IMR-90 (cell line): ENCODE measurements at regions not wholly inside any gene's neighbourhood (a gene's known extent, or its start where the extent isn't known, plus 50 kb on each side); places are given as distances from the start of the nearest gene placed in this dataset.

Source experiments
- ATAC-seq: fragments of 200-7000 bp; cut with Tn5 transposase; 2 replicates; pipeline ENCODE4 v1.9.1; 2020; ENCODE audit warnings: low read depth, mild to moderate bottlenecking, moderate library complexity
- BruUV-seq: library from RNA; stranded (reverse); fragments of 400-500 nt; replicated peaks from 2 replicates; lab custom pipeline; 2021; lab: Mats Ljungman, UMichigan
- CTCF ChIA-PET: fragments of 300-600 bp; formaldehyde crosslinking; extraction: SDS; loops from one replicate; lab custom pipeline; 2021; ENCODE audit warnings: antibody characterized with exemption; lab: Yijun Ruan, JAX
- POLR2A ChIA-PET: fragments of 300-600 bp; sonication (Branson Sonifier 250); formaldehyde crosslinking; loops from one replicate; lab custom pipeline; 2022; ENCODE audit warnings: antibody characterized with exemption; ENCODE audit not compliant: unreplicated experiment; lab: Charles Lee
- DNase-seq: peaks from one replicate; pipeline ENCODE4 v3.0.0; 2013
- H2AFZ ChIP-seq: replicated peaks from 2 replicates; pipeline ENCODE3; 2013; ENCODE audit warnings: low read length, mild to moderate bottlenecking; ENCODE audit not compliant: poor library complexity
- H2AK5ac ChIP-seq: 2 replicates; pipeline ENCODE4 v1.6.1; 2013; ENCODE audit warnings: low read depth, low read length, inconsistent platforms
- H2AK9ac ChIP-seq: replicated peaks from 2 replicates; pipeline ENCODE3; 2013; ENCODE audit warnings: mild to moderate bottlenecking, low read depth, low read length, moderate library complexity; ENCODE audit not compliant: poor library complexity
- H2BK120ac ChIP-seq: 2 replicates; pipeline ENCODE4 v1.6.1; 2013; ENCODE audit warnings: low read depth, low read length, inconsistent platforms
- H2BK15ac ChIP-seq: 3 replicates; pipeline ENCODE4 v1.6.1; 2013; ENCODE audit warnings: low read depth, low read length, inconsistent platforms
- H2BK20ac ChIP-seq: 2 replicates; pipeline ENCODE4 v1.6.1; 2013; ENCODE audit warnings: low read depth, mild to moderate bottlenecking, inconsistent platforms, low read length, moderate library complexity
- H2BK5ac ChIP-seq: 2 replicates; pipeline ENCODE4 v1.6.1; 2013; ENCODE audit warnings: mild to moderate bottlenecking, low read depth, low read length, inconsistent platforms; ENCODE audit not compliant: poor library complexity, severe bottlenecking
- H3K14ac ChIP-seq: replicated peaks from 2 replicates; pipeline ENCODE4 v1.6.1; 2013; ENCODE audit warnings: low read depth, low read length, inconsistent platforms
- H3K18ac ChIP-seq: 2 replicates; pipeline ENCODE4 v1.6.1; 2013; ENCODE audit warnings: low read depth, low read length, control low read depth
- H3K23ac ChIP-seq: 2 replicates; pipeline ENCODE4 v1.6.1; 2013; ENCODE audit warnings: low read depth, low read length, inconsistent platforms
- H3K27ac ChIP-seq: 2 replicates; pipeline ENCODE4 v1.5.1; 2013; ENCODE audit warnings: mild to moderate bottlenecking, control low read depth, low read length; ENCODE audit not compliant: insufficient read depth
- H3K27me3 ChIP-seq: 2 replicates; pipeline ENCODE4 v1.6.1; 2013; ENCODE audit warnings: low read length; ENCODE audit not compliant: control insufficient read depth, insufficient read depth
- H3K36me3 ChIP-seq: 2 replicates; pipeline ENCODE4 v1.6.1; 2013; ENCODE audit warnings: low read length, mixed read lengths; ENCODE audit not compliant: control insufficient read depth, insufficient read depth
- H3K4ac ChIP-seq: 2 replicates; pipeline ENCODE4 v1.6.1; 2013; ENCODE audit warnings: low read depth, low read length, inconsistent platforms
- H3K4me1 ChIP-seq: 2 replicates; pipeline ENCODE4 v1.6.1; 2013; ENCODE audit warnings: low read length, mixed read lengths; ENCODE audit not compliant: control insufficient read depth, insufficient read depth
- H3K4me2 ChIP-seq: 2 replicates; pipeline ENCODE4 v1.6.1; 2013; ENCODE audit warnings: low read depth, mild to moderate bottlenecking, control low read depth, low read length, moderate library complexity
- H3K4me3 ChIP-seq: 2 replicates; pipeline ENCODE4 v1.5.1; 2013; ENCODE audit warnings: low read depth, mild to moderate bottlenecking, control low read depth, low read length, moderate library complexity; ENCODE audit not compliant: insufficient read depth
- H3K56ac ChIP-seq: 2 replicates; pipeline ENCODE4 v1.6.1; 2013; ENCODE audit warnings: low read length, inconsistent platforms; ENCODE audit not compliant: insufficient read depth; ENCODE audit errors: extremely low read depth
- H3K79me1 ChIP-seq, 2 experiments: 2 replicates each; pipeline ENCODE4 v1.6.1; 2013; ENCODE audit warnings: low read length in 2 of 2, inconsistent platforms in 1 of 2, low read depth in 1 of 2
- H3K9ac ChIP-seq: 2 replicates; pipeline ENCODE4 v1.6.1; 2013; ENCODE audit warnings: low read depth, low read length, control low read depth
- H3K9me1 ChIP-seq: 2 replicates; pipeline ENCODE4 v1.6.1; 2013; ENCODE audit warnings: low read length, inconsistent platforms; ENCODE audit not compliant: insufficient read depth
- H3K9me3 ChIP-seq: 2 replicates; pipeline ENCODE4 v1.6.1; 2013; ENCODE audit warnings: low read length; ENCODE audit not compliant: control insufficient read depth, insufficient read depth
- H4K20me1 ChIP-seq: 2 replicates; pipeline ENCODE4 v1.6.1; 2013; ENCODE audit warnings: low read length, inconsistent platforms; ENCODE audit not compliant: insufficient read depth
- H4K5ac ChIP-seq: 2 replicates; pipeline ENCODE4 v1.6.1; 2013; ENCODE audit warnings: mild to moderate bottlenecking, low read depth, low read length, control low read depth
- H4K8ac ChIP-seq, 2 experiments: 2 replicates each; pipeline ENCODE4 v1.6.1; 2013; ENCODE audit warnings: low read depth in 2 of 2, low read length in 2 of 2, control low read depth in 1 of 2, inconsistent platforms in 1 of 2
- H4K91ac ChIP-seq: 2 replicates; pipeline ENCODE4 v1.6.1; 2013; ENCODE audit warnings: low read depth, low read length, inconsistent platforms; ENCODE audit not compliant: insufficient read depth
- CHD1 ChIP-seq: IDR thresholded peaks from 2 replicates; pipeline ENCODE4 v1.6.1; 2012; ENCODE audit warnings: low read depth, low read length, improper control_type of control experiment
- CTCF ChIP-seq: conservative IDR thresholded peaks from 2 replicates; pipeline ENCODE4 v1.5.1; 2012; ENCODE audit warnings: mild to moderate bottlenecking, low read depth, low read length, improper control_type of control experiment
- ELK1 ChIP-seq: fragments of 150-350 bp; IDR thresholded peaks from 2 replicates; pipeline ENCODE4 v1.6.1; 2016; ENCODE audit warnings: low read depth, mild to moderate bottlenecking, low read length, moderate library complexity, borderline replicate concordance
- FOS ChIP-seq: fragments of 150-350 bp; IDR thresholded peaks from 2 replicates; pipeline ENCODE4 v1.6.1; 2016; ENCODE audit warnings: low read depth, low read length
- RAD21 ChIP-seq: IDR thresholded peaks from 2 replicates; pipeline ENCODE4 v1.6.1; 2012; ENCODE audit warnings: low read length, improper control_type of control experiment
- RFX5 ChIP-seq: IDR thresholded peaks from 2 replicates; pipeline ENCODE4 v1.8.0; 2012; ENCODE audit warnings: low read depth, mild to moderate bottlenecking, low read length, moderate library complexity
- SMC3 ChIP-seq: fragments of 150-350 bp; IDR thresholded peaks from 2 replicates; pipeline ENCODE4 v1.6.1; 2016; ENCODE audit warnings: low read depth, mild to moderate bottlenecking, antibody characterized with exemption, low read length, moderate library complexity
- WGBS, 2 experiments: methylation state at CpG; one replicate each; pipeline versions ENCODE4 v1.1.5 to v1.1.7; 2013; ENCODE audit warnings: missing lambda C conversion rate in 2 of 2; ENCODE audit not compliant: insufficient read length in 1 of 2; ENCODE audit errors: extremely low coverage in 2 of 2; 5-methylcytosine and 5-hydroxymethylcytosine counted together
- dilution Hi-C: fragments of 300-500 bp; cut with HindIII; formaldehyde crosslinking; loops from one replicate; pipeline ENCODE4 v1.14.3; 2018; ENCODE audit warnings: low sequenced_read_pairs; ENCODE audit not compliant: unreplicated experiment
- in situ Hi-C: fragments of 300-500 bp; cut with MboI; formaldehyde crosslinking; loops from 3 replicates; pipeline ENCODE4 v1.14.3; 2019; ENCODE audit warnings: low sequenced_read_pairs, inconsistent platforms, mixed read lengths
- intact Hi-C: fragments of 100-400 bp; cut with micrococcal nuclease; formaldehyde crosslinking; loops from 2 replicates; pipeline ENCODE4 v1.10.0; 2022

DNA sequence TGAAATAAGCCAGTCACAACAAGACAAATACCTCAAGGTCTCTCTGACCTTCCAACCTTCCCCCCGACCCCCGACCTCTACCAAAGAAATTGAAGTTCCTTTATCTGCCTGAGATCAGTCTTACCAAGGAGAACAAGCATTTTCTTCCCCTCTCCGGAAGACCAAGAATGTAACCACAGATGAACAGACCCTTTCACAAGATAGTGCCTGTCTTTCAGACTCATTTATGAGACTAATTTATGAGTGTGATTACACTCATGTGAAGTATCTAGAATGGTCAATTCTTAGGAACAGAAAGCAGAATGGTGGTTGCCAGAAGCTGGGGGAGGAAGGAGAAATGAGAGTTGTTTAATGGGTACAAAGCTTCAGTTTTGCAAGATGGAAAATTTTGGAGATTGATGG is 108.9 kb upstream of the MKLN1 start:
- H2AK9ac ChIP-seq: no peak overlapping the region
- no peak overlapping the region for H3K23ac ChIP-seq
- no CpG with 5 or more reads among the region's 3 CpGs for WGBS, 2 experiments
- CTCF ChIA-PET: interaction anchor here (0.7 kb wide), 1 partner anchor 105 kb away, joined by 3 read pairs; no protein-coding TSS in a partner anchor
- H4K8ac ChIP-seq: no peak overlapping the region
- H2BK5ac ChIP-seq: no peak overlapping the region
- H3K79me1 ChIP-seq: no peaks in the 10 kb centered on the region
- no peak overlapping the region for H2BK15ac ChIP-seq
- BruUV-seq: no TSS peak
- no peaks in the 10 kb centered on the region for H4K20me1 ChIP-seq
- no peak overlapping the region for H3K9ac ChIP-seq
- H3K18ac ChIP-seq: no peak overlapping the region
- no peak overlapping the region for H3K56ac ChIP-seq
- H3K4ac ChIP-seq: no peak overlapping the region
- no peaks in the 10 kb centered on the region for H3K9me1 ChIP-seq
- no peak overlapping the region for H2BK120ac ChIP-seq
- H2AK5ac ChIP-seq: no peak overlapping the region
- intact Hi-C loops: no loop called here
- H3K36me3 ChIP-seq: no peaks in the 10 kb centered on the region
- H3K27me3 ChIP-seq: no peaks in the 10 kb centered on the region
- no peak overlapping the region for H3K4me2 ChIP-seq
- ATAC-seq: no peak
- H3K9me3 ChIP-seq: no peaks in the 10 kb centered on the region
- no peak for TF ChIP-seq FOS
- TF ChIP-seq CHD1: no peak
- TF ChIP-seq CTCF: no peak
- no peak for TF ChIP-seq RAD21
- no peak for TF ChIP-seq SMC3
- no peak for TF ChIP-seq ELK1
- no peak for TF ChIP-seq RFX5
- no peak overlapping the region for H3K27ac ChIP-seq
- POLR2A ChIA-PET: no interaction called here
- H2AFZ ChIP-seq: no peak overlapping the region
- H3K14ac ChIP-seq: no peak overlapping the region
- dilution Hi-C loops: no loop called here
- no peaks in the 10 kb centered on the region for H3K4me1 ChIP-seq
- H2BK20ac ChIP-seq: no peak overlapping the region
- DNase-seq: no peak
- in situ Hi-C loops: no loop called here
- H4K5ac ChIP-seq: no peak overlapping the region
- H3K4me3 ChIP-seq: no peak overlapping the region
- H4K91ac ChIP-seq: no peak overlapping the region
